ENCODE measurements at regions not wholly inside any gene's neighbourhood (a gene's known extent, or its start where the extent isn't known, plus 50 kb on each side); places are given as distances from the start of the nearest gene placed in this dataset.
A peak's percentile ranks its signal among the peaks of the same experiment; 100 is the strongest.

- Histone ChIP-seq H3K9me3 (no peaks in the 10 kb centered on the region), H3K4me3 (no peak overlapping the region), H3K36me3 (no peaks in the 10 kb centered on the region), H3K27me3 (no peaks in the 10 kb centered on the region), H3K27ac (replicated peaks in 1 of 4) (no peak overlapping the region), H3K4me1 (no peaks in the 10 kb centered on the region)
- peak; percentile 26 for DNase-seq (ENCODE audit: extremely low spot score)
- WGBS: 89% methylated on average over 5 of the region's 5 CpGs
- TF ChIP-seq POLR2A (IDR thresholded peaks at IDR 0.05; ENCODE audit: low read depth): no peak
- no peak for TF ChIP-seq CTCF (IDR thresholded peaks at IDR 0.05)
- TF ChIP-seq EP300 (IDR thresholded peaks at IDR 0.05): no peak
- no peak for TF ChIP-seq POLR2AphosphoS5 (IDR thresholded peaks at IDR 0.05)
- intact Hi-C loops (cut with DNase I): no loop called here
Measured at GRCh38 chr2:7896940-7897487, 784.8 kb upstream of the ID2 start.

GRCh38 chr2:7899241-7899640 lies 782.6 kb upstream of the ID2 start:
- DNase-seq (ENCODE audit: extremely low spot score): no peak
- intact Hi-C loops (cut with DNase I): no loop called here
- no peaks in the 10 kb centered on the region for H3K27me3 ChIP-seq
- no peak overlapping the region for H3K27ac ChIP-seq (replicated peaks in 1 of 4)
- H3K4me3 ChIP-seq: no peak overlapping the region
- H3K36me3 ChIP-seq: no peaks in the 10 kb centered on the region
- TF ChIP-seq POLR2AphosphoS5 (IDR thresholded peaks at IDR 0.05) (no peak), EP300 (IDR thresholded peaks at IDR 0.05) (no peak), POLR2A (IDR thresholded peaks at IDR 0.05; ENCODE audit: low read depth) (no peak), CTCF (IDR thresholded peaks at IDR 0.05) (no peak)
- no peaks in the 10 kb centered on the region for H3K4me1 ChIP-seq
- H3K9me3 ChIP-seq: no peaks in the 10 kb centered on the region
- WGBS: 53% methylated on average over 5 of the region's 5 CpGs

- WGBS: 81% methylated on average over 1 of the region's 1 CpG
- intact Hi-C loops (cut with DNase I): no loop called here
- H3K27me3 ChIP-seq: no peaks in the 10 kb centered on the region
Measured at GRCh38 chr2:7899923-7900322, 781.9 kb upstream of the ID2 start.

GRCh38 chr2:7900593-7900992 lies 781.3 kb upstream of the ID2 start:
- TF ChIP-seq CTCF (IDR thresholded peaks at IDR 0.05) (no peak), POLR2AphosphoS5 (IDR thresholded peaks at IDR 0.05) (no peak), EP300 (IDR thresholded peaks at IDR 0.05) (no peak), POLR2A (IDR thresholded peaks at IDR 0.05; ENCODE audit: low read depth) (no peak)
- Histone ChIP-seq H3K4me1 (no peaks in the 10 kb centered on the region), H3K4me3 (no peak overlapping the region), H3K27ac (replicated peaks in 1 of 4) (no peak overlapping the region), H3K27me3 (no peaks in the 10 kb centered on the region), H3K9me3 (no peaks in the 10 kb centered on the region), H3K36me3 (no peaks in the 10 kb centered on the region)
- 80% methylated on average over 5 of the region's 5 CpGs for WGBS
- no peak for DNase-seq (ENCODE audit: extremely low spot score)
- intact Hi-C loops (cut with DNase I): no loop called here

More at GRCh38 chr2:7899923-7900322, 781.9 kb upstream of the ID2 start:
- Histone ChIP-seq H3K36me3 (no peaks in the 10 kb centered on the region), H3K4me3 (no peak overlapping the region), H3K4me1 (no peaks in the 10 kb centered on the region), H3K27ac (replicated peaks in 1 of 4) (no peak overlapping the region), H3K9me3 (no peaks in the 10 kb centered on the region)
- DNase-seq (ENCODE audit: extremely low spot score): no peak
- TF ChIP-seq EP300 (IDR thresholded peaks at IDR 0.05) (no peak), POLR2A (IDR thresholded peaks at IDR 0.05; ENCODE audit: low read depth) (no peak), POLR2AphosphoS5 (IDR thresholded peaks at IDR 0.05) (no peak), CTCF (IDR thresholded peaks at IDR 0.05) (no peak)

GRCh38 chr2:7902251-7902765 lies 779.5 kb upstream of the ID2 start:
- DNase-seq (ENCODE audit: extremely low spot score): no peak
- Histone ChIP-seq H3K27me3 (no peaks in the 10 kb centered on the region), H3K4me1 (no peaks in the 10 kb centered on the region), H3K9me3 (no peaks in the 10 kb centered on the region), H3K36me3 (no peaks in the 10 kb centered on the region), H3K27ac (replicated peaks in 1 of 4) (no peak overlapping the region), H3K4me3 (no peak overlapping the region)
- 75% methylated on average over 5 of the region's 5 CpGs for WGBS
- TF ChIP-seq POLR2A (IDR thresholded peaks at IDR 0.05; ENCODE audit: low read depth) (no peak), EP300 (IDR thresholded peaks at IDR 0.05) (no peak), POLR2AphosphoS5 (IDR thresholded peaks at IDR 0.05) (no peak), CTCF (IDR thresholded peaks at IDR 0.05) (no peak)
- intact Hi-C loops (cut with DNase I): no loop called here

Measured in esophagus muscularis mucosa (tissue), 4 donors.